HG03175 (cell line): ENCODE measurements at regions not wholly inside any gene's neighbourhood (a gene's known extent, or its start where the extent isn't known, plus 50 kb on each side); places are given as distances from the start of the nearest gene placed in this dataset.
A peak's percentile ranks its signal among the peaks of the same experiment; 100 is the strongest.
"Not testable (repeated sequence)": the region's sequence is repeated elsewhere in the genome, so short reads cannot be mapped to it uniquely, and the experiment has no call there.

Source experiments
- ATAC-seq: cut with Tn5 transposase; IDR thresholded peaks from one replicate; pipeline ENCODE4 v1.9.1; 2021; ENCODE audit warnings: mild to moderate bottlenecking, moderate library complexity; ENCODE audit not compliant: unreplicated experiment

DNA sequence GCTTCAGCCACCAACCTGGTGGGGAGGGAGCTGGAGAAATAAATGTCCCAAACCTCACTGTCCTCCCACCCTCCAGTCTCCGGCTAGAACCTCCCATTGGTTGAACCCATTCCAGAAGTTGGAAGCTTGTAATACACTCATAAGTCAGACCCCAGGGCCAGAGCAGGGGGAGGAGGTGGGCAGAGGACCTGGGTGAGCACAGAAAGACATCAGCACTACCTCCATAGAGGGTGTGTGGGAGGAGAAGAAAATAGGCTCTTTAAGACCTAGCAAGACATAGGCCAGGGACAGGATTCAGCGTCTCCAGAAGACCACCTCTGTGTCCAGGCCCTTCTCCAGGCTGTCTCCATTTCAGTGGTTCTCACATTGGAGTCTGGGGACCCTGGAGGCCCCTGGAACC lies 73.3 kb upstream of the TOP1 start:
- ATAC-seq = no peak

DNA sequence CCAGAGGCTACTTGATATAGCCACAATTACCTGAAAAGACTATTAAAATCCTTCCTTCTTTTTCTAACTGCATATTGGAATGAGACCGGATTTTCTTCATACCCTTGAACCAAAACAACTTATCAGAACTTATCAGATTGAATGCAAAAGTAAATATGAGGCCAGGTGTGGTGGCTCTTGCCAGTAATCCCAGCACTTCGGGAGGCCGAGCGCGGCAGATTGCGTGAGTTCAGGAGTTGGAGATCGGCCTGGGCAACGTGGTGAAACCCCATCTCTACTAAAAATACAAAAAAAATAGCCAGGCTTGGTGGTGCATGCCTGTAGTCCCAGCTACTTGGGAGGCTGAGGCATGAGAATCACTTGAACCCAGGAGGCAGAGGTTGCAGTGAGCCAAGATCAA lies 72.8 kb upstream of the TOP1 start:
- not testable (repeated sequence) for ATAC-seq

DNA sequence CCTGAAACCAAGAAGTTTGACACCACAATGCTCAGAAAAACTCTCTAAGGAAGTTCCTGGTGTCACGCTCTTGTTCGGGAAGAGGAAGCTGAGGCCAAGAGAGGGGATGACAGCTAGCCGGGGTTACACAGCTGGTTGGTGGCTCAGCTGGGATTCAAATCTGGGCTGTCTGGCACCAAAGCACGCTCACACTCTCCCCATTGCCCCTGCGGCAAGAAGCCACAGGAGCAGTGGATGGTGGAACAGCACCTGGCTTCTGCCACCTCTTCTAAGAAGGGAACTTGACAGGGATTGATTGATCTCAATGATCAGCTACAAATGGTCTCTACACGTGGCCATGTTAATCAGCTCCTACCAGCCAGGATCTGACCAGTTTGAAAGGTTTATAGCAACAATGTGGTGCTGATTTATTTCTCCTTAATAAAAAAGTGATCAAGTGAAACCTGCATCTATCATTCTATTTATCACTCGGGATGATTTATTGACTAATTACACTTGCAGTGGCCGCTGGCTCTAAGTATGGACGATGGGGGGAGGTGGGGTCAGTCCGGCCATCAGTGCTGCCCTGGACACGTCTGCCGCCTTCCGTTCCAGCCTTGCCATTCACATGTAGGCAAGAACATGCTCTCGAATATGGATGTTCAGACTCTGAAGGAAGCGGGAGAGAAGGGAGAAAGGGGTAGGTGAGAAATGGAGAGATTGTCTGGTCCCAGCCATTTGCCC lies 71.9 kb upstream of the TOP1 start:
- ATAC-seq = no peak

DNA sequence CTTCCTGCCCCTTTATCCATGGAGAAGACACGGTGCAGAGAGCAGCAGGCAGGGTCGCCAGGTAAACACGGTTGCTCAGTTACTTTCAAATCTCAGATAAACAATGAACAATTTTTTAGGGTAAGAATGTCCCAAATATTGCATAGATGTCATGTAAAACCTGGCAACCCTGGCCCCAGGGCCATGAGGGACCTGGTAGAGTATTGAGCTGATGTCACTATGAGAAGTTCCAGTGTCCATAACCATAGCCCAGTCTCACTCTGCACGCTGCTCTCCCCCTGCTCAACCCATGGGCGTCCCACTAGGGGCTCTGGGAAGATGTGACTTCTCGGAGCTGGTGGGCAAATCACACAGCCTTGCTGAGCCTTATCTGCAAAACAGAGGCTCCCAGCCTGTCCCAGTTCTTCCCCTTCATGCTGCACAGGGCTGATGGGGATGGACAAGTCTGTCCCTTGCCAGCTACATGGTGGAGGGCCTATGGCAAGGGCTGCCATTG lies 71.3 kb upstream of the TOP1 start:
- no peak for ATAC-seq

DNA sequence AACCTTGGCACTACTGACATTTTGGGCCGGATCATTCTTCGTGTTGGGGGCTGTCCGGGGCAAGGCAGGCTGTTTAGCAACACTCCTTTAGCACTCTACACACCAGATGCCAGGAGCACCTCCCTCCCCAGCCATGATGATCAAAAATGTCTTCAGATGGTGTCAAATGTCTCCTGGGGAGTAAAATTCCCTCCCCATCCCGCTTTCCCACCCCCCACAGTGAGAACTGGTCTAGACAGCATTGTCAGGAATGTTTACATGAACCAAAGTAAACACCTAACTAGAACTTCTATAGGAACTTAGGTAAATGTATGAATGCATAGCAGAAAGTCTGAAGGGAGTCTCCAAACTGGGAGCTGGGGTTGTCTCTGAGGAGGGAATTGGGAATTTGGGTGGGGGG lies 70.0 kb upstream of the TOP1 start:
- ATAC-seq = no peak

DNA sequence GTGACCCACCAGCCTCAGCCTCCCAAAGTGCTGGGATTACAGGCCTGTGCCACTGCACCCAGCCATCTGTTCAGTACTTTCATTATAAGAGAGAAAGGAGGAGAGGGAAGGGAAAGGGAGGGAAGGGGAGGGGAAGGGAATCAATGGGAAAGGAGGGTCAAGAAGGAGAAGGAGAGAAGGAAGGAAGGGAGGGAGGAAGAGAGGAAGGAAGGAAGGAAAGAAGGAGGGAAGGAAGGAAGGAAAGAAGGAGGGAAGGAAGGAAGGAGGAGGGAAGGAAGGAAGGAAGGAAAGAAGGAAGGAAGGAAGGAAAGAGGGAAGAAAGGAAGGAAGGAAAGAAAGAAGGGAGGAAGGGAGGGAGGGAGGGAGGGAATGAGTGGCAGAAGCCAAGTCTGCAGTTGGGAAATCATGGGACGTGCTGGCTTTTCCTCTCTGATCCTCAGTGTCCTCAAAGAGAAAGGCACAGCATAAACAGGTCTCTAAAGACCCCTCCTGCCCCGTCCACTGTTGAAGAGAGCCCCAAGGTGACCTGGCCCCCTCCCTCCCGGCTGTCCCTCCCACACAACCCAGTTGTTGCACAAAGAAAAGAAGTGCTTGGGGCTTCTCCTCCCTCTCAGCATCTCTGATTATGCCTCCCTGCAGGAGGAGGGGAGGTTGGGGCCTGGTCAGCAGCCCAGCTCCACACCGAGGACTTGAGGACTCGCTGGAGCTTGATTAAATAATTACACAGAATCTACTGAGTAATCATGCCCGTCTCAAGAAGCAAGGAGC lies 69.1 kb upstream of the TOP1 start:
- no peak for ATAC-seq

DNA sequence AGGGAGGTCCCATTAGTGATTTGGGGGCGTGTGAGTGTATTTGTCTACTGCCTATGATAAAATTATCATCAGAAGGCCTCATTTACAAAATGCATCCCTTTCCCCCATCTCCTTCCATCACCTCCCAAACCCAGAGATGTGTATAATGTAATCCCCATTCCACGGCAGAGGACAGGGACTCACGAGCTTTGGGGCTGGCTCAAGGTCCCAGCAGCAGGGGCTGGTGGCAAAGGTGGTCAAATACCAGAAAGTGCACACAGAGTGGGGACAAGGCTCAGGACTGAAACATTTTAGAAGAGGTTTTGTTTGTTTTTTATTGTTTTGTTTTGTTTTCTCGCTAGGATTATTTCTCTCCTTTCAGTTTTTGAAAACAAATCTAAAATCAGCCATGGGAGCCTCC lies 68.5 kb upstream of the TOP1 start:
- ATAC-seq = no peak

DNA sequence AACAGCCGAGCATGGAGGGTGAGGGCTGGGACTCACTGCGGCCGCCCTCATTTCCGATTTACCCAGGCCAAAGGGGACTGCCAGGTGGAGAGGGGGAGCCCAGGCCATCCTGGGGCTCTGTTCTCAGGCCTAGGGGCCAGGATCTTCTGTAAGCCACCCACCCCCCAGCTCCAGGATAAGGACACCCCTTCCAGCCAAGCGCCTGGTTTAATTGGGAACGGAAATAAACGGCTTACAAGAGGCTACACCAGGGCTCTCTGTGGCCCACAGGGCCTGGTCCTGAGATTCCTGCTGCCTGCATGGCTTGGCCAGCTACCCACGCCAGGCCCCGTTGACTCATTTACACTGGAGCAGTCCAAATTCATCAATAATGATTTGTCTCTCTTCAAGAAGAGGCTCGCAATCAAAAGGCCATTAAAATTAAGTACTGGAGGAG lies 68.1 kb upstream of the TOP1 start:
- no peak for ATAC-seq

DNA sequence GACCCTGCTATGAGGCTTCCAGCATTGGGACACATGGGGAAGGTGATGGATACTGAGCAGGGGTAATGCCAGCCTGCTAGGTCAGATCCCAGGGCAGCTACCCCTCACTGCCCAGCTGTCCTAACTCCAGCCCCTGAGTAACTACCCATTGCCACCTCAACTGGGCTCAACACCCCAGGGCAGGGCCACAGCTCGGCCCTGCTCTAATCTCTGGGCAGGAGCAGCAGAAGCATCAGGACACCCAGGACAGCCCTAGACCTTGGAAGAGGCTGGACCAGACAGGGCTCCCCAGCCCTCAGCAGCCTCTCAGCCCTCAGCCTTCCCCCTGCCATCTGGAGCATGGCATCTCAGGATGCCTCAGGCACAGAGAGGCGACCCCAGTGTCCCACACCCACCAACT lies 67.4 kb upstream of the TOP1 start:
- no peak for ATAC-seq

DNA sequence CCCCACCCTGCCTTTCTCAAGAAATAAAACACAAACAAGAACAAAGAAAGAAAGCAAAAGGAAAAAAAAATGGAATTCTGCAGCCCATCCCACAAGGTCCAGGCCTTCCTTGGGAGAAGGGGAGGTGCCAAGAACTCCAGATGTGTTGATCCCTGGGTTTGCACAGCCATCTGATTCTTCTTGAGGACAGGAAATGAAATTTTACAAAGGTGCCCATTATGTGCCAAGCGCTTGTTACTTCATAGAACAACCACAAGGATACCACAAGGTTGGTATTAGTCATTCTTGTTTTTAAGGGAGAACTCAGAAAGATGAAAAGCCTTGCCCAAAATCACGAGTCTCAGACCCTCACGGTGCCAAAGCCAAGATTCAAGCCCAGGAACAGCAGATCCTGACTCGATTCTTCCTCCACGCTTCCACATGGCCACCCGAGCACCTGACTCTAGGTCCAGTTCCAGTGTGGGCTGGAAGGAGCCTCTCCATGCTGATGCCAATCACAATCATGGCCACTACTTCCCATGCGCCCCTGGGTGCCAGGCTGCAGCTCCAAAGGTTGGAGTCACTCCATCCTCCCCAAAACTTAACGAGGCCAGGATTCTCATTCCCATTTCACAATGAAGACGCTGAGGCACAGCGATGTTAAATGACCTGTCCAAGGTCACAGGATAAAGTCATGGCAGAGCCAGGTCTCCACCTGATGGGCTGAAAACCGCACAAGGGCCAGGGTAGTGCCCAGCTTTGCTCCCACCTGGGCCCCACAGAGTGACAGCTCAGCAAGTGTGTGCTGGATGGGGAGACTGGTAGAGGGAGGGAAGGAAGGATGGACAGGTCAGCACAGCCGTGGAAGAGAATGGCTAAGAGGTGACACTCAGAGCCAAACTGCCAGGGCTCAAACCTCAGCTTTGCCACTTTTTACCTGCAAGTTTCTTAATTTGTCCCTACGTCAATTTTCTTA lies 66.7 kb upstream of the TOP1 start:
- ATAC-seq = no peak

DNA sequence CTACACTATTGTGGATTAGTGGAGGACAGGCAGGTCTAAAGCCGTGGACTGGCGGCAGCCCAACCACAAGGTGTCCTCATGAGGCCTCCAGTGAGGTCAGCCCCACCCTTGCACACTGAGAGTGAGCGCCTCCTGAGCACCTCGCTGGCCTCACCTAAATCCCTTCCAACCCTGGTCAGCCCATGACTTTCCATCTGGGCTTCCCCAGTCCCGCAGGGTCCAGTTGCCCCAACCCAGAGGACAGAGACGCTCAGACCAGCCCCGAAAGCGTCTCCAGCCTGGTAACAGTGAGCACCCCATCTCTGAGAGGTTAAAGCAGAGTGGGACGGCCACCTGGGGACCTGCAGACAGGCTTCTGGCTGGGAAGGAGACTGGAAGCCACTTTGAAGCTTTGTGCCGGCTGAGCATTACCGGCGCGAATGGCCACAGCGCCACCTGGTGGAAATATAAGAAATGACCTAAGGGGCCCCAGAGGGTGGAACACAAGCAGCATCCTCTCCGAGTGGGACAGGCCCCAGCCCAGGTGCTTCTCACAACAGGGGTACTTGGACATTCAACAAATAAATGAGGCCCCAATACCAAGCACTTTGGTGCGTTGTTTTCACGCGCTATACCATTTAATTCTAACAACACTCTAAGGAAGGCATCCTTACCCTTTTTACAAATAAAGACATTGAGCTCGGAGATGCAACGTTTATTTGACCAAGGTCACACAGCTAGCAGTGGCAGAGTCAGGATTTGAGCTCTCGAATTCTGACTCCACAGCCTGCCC lies 65.7 kb upstream of the TOP1 start:
- peak; percentile 64 for ATAC-seq

DNA sequence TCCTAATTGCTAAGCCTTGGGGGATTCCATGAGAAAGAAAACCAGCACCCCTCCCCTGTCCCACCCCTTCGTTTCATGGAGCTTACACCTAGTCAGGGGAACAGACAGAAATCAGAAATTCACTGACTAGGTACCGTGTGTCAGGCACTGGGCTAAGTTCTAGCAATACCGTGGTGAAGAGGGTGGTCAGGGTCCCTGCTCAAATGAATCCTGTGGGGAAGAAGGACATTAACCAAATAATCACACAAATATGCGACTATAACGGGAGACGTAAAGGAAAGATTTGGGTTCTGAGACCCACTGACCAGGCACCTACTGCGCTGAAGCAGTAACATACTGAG lies 65.1 kb upstream of the TOP1 start:
- ATAC-seq = no peak

DNA sequence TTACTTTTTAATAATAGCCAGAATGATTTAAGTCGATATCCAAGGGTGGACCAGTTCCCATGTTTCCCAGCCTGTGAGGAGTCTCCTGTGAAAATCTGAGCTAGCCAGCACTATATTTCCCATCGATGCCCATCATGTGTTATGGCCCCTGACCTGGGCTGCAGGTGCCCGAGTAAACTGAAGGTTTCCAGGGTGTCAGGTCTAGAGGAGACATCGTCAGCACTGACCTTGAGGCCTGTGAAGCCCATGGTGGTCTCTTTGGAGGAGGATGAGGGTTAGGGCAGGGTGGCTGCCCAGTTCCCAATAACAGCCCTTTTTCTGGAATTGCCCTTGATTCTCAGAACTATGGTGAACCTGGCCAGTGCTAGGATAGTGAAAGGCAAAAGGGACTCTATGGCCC lies 63.0 kb upstream of the TOP1 start:
- no peak for ATAC-seq

DNA sequence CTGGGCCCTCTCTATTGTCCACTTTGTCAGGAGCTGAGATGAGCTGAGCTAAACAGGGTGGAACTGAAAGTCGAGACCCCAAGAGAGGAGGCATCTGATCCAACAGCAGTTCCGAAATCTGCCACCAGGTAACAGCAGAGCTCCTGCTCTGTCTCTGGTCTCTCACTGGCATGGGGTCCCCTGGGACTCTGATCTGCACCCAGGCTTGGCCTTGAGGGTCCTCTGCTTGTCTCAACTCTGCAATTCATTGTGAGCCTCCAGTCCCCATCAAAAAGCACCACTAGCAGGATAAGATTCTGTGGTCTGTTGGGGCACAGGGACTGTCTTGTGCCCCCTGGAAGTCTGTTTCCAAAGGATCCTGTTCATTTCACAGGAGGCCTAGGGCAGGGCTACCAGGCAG lies 62.5 kb upstream of the TOP1 start:
- ATAC-seq = peak; percentile 52

DNA sequence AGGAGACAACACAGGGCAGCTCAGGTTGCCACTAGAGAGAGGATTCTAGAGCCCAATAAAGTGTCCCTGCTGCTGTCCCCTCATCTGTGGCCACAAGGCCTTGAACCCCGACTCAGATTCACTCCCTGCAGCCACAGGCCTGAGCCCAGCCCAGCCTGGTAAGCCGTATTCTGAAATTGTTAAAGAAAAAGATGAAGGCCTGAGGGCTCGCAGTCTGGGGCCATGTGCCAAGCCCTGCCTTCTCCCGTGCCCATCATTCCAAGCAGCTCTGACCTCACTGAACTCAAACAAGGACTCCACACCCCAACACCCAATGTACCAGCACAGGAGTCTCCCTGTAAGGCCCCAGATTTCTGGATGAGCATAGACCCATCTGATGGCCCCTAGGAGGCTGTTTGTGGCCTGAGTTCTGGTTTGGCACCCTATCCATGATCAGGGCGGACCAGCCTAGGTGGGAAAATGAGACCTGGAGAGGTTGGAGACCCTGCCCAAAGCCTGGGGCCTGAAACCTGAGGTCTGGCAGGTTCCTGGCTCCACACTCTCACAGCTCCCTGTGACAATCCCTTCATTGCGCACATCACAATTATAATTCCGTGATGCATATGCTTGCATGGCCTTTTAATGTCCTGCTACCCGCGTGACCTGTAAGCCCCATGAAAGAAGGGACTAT lies 62.0 kb upstream of the TOP1 start:
- no peak for ATAC-seq

DNA sequence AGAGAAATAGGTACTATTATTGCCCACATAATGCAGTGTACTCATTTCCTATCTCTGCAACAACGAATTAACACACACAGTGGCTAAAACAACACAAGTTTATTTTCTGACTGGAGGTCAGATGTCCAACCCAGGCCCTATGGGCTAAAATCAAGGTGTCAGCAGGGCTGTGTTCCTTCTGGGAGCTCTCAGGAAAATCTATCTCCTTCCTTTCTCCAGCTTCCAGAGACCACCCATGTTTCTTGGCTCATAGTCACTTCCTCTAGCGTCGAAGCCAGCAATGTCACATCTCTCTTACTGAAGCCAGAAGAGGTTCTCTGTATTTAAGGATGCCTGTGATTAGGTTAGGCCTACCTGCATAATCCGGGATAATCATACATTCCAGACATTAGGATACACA lies 60.9 kb upstream of the TOP1 start:
- no peak for ATAC-seq

DNA sequence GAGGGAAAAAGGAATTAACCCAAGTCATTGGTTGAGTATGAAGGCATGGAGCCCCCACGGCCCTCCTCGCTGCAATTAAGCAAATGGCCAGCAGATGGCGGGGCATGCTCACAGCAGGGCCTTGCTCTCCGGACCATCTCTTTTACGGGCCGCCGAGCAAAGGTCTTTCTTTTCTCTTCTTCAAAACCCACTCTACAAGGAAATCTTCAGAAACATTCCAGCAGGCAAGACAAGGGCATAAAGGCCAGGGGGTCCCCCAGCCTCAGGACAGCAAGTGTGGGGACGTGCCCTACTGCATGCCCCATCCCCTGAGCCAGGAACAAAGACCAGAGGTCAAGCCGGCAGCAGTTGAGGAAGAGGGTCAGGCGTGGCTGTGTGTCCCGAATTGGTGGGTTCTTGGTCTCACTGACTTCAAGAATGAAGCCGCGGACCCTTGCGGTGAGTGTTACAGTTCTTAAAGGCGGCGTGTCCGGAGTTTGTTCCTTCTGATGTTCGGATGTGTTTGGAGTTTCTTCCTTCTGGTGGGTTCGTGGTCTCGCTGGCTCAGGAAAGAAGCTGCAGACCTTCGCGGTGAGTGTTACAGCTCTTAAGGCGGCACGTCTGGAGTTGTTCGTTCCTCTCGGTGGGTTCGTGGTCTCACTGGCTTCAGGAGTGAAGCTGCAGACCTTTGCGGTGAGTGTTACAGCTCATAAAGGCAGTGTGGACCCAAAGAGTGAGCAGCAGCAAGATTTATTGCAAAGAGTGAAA lies 59.6 kb upstream of the TOP1 start:
- peak; percentile 79 for ATAC-seq

DNA sequence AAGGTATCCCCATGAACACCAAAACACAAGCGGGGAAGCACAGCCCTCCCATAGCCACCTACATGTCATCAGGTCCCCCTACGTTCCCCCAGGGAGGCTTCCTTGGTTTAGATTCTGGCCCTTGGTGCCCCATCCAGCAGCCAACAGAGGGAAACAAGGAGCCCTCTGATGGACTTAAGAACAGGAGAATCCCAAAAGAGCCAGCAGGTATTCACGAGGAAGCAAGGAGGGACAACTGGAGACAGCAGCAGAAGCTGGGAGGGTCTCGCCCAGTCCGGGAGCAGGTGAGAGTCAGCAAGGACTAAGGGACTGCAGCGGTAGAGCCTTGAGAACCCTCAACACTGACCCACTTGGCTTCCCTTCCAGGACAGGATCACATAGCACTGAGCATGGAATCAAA lies 58.4 kb upstream of the TOP1 start:
- ATAC-seq = no peak

DNA sequence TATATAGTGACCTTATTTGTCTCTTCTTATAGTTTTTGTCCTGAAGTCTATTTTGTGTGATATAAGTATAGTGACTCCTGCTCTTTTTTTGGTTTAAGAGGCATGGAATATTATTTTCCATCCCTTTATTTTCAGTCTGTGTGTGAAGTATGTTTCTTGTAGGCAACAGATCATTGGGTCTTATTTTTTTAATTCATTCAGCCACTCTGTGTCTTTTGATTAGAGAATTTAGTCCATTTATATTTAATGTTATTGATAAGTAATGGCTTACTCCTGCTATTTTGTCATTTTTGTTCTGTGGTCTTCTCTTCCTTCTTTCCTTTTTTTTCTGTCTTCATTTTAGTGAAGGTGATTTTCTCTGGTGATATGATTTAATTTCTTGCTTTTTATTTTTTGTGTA lies 51.4 kb upstream of the TOP1 start:
- ATAC-seq = no peak
